COLO668 (cell line): ENCODE measurements at regions not wholly inside any gene's neighbourhood (a gene's known extent, or its start where the extent isn't known, plus 50 kb on each side); places are given as distances from the start of the nearest gene placed in this dataset.
"Not testable (repeated sequence)": the region's sequence is repeated elsewhere in the genome, so short reads cannot be mapped to it uniquely, and the experiment has no call there.

Source experiments
- DNase-seq: peaks from one replicate; lab custom pipeline; 2025; ENCODE audit not compliant: unreplicated experiment; lab: John Stamatoyannopoulos, UW

DNA sequence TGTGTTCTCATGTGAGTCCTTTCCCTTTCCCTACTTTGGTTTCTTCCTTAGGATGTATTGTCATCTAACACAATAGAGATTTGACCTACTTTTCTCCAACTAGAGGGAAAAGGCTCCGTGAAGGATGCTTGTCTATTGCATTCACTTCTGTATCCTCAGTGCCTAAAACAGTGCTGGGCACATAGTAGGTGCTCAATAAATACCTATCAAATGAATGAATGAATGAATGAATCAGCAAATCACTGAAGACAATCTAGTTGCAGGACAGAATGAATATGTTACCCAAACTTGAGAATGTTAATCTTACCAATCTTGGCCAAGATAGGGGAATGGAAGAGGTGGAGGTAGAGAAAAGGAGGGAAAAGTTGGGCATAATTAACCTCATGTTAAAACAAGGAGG is 131.2 kb upstream of the FOXN2 start:
- no peak for DNase-seq

DNA sequence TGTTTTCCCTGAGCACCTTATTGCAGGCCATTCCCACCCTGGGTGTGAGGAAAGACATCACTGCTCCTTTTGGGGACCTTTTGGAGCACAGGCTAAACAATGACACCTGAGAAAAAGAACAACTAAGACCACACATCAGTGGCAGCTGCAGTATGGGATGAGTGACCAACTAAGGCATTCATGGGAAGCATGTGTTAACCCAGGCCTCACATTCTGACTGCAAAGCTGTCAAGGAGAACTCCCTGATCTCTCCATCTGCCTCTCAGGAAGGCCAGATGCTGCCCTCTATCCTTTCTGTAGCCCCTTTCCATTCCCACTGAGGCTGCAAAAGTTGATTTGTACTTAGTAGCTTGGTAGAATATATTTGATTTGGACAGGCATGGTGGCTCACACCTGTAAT is 130.5 kb upstream of the FOXN2 start:
- no peak for DNase-seq

DNA sequence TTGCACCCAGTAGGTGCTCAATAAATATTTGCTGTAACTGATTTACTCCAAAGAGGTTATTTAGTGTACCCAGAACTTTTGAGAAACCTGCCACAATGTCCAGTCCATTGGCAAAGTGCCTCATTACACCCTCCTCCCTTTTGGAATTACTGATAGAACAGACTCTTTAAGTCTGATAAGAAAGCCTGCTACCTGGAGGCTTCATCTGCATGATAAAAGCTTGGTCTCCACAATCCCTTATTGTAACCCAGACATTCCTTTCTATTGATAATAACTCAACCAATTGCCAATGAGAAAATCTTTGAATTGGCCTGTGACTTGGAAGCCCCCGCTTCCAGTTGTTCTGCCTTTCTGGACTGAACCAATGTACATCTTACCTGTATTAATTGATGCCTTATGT is 127.0 kb upstream of the FOXN2 start:
- DNase-seq: no peak

- DNase-seq: no peak
These were observed 124.8 kb upstream of the FOXN2 start for GRCh38 chr2:48189552-48190228.

- DNase-seq: no peak
These were observed 124.3 kb upstream of the FOXN2 start for GRCh38 chr2:48190230-48190629.

DNA sequence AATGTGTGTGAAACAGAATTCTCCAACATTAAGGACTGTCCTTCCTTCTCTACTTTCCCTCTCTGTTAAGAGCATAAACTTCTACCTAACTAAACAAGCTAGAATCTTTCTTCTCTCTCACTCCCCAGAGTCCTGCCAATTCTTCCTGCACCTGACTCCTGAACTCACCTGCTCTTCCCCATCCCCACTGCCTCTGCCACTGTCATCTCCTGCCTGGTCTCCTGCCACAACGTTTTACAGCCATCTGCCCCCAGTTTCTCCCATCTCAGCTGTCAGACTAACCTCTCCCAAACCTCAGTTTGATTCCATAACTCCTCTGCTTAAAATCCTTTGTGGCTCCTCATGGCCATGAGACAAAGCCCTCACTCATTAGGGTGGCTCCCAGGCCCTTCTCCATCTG is 119.8 kb upstream of the FOXN2 start:
- DNase-seq: no peak

DNA sequence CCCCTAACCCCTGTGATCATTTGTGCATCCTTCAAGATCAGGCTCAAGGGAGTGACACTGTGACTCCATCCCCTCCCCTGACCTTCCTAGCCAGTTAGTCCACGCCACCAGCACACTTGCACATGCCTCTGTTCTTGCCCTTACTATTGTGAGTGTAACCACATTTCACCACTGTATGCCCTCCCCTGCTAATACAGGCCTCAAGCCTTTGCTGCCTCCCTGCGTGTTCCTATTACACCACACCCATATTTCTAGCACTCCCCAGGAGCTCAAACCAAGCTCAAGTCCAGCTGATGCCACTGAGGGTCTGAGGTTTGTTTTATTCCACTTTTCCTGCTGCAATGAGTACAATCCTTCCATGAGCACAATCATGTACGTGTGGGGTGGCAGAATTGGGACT is 119.3 kb upstream of the FOXN2 start:
- no peak for DNase-seq

- DNase-seq: no peak
These were observed 116.9 kb upstream of the FOXN2 start for GRCh38 chr2:48197618-48198017.

DNA sequence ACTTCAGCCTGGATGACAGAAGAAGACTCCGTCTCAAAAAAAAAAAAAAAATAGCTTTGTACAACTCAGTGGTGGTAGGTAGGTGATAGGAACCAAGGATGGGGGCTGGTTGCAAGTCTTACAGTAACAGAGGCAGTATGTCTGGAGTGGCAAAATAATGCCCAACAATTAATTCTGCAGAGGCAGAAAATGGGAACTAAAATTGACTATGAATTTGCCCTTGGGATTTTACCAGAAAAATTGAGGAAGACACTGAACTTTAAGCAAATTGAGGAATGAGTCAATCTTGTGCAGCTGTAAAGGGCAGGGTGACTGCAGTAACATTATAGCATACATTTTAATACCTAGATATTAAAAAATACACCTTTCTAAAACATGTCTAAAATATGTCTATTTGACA is 116.1 kb upstream of the FOXN2 start:
- DNase-seq: no peak

DNA sequence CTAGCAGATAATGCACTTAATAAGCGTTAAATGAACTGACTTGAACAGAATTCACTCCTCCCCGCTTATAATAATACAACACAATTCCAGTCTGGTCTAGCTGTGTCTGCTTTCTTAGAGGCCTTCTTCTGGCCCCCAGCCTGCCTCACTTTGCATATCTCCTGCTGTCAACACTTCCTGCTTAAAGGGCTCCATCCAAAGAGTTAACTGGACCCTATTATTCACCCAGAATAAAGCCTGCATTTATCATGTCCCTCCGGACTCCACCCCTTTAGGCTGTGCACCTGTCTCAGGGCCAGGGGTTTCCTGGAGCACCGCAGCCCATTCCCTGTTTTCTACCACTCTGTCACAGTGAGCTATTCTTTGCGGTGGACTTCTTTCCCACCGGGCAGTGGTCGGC is 115.4 kb upstream of the FOXN2 start:
- DNase-seq: no peak

DNA sequence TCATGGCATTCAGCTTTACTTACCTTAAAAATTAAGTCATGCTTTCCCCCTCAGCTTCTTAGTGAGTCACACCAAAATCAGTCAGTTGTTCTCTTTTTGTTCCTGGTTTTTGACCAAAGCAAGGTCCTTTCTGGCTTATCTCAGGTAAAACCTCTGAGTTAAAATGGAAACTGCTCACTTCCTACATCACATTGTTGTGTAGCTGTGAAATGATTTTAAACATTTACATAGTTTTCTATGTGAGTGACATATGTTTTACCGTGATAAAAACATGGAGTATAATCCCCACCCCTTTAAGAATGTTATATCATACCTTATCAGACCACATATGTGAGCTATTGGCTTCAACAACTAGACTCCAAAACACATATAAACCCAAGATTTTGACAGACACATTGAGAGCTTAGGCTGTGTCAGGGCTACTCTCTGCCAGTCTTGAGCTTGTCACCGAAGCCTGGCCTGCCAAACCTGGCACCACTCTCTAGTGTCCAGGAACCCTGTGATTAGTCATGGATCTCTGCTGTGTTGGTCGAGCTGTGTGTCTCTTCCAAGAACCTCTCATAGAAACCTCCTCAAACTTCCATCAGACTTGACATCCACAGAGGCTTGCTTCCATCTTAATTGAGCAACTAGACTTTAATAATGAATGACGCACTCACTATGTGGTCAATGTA is 113.7 kb upstream of the FOXN2 start:
- DNase-seq: no peak

GRCh38 chr2:48201435-48201834 is 113.0 kb upstream of the FOXN2 start:
- not testable (repeated sequence) for DNase-seq

DNA sequence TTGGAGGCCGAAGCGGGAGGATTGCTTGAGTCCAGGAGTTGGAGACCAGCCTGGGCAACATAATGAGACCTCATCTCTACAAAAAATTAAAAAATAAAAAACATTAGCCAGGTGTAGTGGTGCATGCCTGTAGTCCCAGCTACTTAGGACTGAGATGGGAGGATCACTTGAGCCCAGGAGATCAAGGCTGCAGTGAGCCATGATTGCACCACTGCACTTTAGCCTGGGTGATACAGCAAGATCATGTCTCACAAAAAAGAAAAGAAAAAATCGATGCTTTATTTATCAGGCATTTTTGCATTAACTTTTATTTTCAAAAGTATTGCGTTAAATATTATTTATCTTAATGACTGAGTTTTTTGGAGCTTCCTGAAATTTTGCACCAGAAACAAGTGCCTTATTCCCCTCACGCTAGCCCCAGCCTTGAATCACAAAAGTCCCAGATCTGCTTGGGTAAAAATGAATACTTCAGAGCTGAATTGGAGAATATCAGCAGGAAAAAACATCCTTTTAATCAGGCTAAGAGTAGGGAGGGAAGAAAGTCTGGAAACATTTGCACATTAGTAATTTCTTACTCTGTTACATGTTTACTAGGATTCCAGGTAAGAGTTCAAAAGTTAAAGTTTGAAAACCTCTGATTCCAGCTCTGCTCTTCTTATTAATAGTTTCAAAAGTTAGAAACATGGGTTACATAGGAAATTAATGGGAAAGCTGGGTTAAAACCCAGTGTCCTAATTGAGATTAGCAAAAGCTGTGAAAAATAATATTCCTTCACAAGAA is 111.4 kb upstream of the FOXN2 start:
- DNase-seq: no peak

- DNase-seq: no peak
These were observed 110.8 kb upstream of the FOXN2 start for GRCh38 chr2:48203668-48204067.

GRCh38 chr2:48204750-48205136 is 109.7 kb upstream of the FOXN2 start:
- DNase-seq: no peak

DNA sequence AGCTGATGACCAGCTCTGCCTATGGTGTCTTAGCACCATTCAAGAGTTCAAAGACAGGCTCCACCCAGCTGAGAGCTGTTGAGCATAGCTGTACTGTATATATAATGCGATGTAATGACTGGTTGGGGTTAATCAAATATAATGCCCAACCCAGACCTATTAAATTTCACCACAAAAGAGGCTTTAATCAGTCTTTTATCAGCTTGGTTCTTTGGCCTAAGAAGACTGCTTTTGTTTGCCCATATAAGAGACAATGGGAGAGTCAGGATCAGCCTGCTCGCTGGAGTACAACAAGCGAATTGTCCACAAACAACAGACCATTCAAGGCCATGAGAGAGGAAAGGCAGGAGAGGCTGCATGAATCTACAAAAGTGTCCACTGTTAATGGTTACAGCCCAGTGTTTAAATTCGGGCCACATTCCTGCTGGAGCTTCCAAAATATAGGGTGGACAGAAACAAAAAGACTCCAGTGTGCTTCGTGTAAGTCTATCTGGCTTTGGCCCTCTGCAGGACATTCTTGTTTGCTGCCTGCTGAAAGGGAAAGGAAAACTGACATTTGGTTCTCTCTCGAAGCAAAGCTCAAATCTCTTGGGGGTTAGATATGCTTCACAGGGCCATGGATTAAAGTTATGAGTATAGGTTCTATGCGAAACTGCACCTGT is 109.2 kb upstream of the FOXN2 start:
- DNase-seq: no peak

DNA sequence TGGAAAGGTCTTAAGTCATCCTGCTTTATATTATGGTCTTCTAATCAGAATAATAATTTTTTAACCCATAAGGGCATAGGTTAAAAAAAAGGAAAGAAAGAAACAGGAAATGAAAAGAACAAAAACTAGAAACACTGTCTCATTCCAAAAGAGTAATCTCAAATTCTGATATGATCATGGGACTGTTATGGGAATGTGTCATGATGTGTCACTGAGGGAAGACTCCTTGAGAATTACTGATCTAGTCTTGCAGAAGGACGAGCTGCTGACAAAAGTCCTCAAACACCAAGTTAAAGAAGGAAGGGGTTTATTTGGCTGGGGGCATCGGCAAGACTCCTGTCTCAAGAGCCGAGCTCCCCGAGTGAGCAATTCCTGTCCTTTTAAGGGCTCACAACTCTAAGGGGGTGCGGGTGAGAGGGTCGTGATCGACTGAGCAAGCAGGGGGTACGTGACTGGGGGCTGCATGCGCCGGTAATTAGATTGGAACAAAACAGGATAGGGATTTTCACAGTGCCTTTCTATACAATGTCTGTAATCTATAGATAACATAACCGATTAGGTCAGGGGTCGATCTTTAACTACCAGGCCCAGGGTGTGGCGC is 108.3 kb upstream of the FOXN2 start:
- not testable (repeated sequence) for DNase-seq

DNA sequence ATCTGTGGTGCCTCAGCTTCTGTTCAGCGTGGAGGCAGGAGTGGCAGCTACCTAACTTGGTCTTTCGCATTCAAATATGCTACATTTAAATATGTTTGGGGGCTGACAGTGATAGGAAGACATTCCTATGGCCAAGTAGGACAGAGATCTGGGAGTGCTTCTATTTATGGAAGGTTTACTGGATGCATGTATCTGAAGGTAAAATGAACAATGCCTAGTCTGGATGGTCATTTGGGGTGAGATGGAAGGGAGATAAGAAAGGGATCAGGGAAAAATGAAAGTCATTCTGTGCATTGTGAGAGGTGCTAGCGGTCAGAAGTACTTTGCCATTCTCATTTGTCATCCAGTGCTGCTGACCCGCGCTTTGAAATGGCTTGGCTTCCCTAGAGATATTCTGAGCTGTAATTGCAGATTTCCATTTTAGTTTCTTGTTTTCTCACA is 107.3 kb upstream of the FOXN2 start:
- no peak for DNase-seq

- no peak for DNase-seq
These were observed 106.6 kb upstream of the FOXN2 start for GRCh38 chr2:48207851-48208250.

DNA sequence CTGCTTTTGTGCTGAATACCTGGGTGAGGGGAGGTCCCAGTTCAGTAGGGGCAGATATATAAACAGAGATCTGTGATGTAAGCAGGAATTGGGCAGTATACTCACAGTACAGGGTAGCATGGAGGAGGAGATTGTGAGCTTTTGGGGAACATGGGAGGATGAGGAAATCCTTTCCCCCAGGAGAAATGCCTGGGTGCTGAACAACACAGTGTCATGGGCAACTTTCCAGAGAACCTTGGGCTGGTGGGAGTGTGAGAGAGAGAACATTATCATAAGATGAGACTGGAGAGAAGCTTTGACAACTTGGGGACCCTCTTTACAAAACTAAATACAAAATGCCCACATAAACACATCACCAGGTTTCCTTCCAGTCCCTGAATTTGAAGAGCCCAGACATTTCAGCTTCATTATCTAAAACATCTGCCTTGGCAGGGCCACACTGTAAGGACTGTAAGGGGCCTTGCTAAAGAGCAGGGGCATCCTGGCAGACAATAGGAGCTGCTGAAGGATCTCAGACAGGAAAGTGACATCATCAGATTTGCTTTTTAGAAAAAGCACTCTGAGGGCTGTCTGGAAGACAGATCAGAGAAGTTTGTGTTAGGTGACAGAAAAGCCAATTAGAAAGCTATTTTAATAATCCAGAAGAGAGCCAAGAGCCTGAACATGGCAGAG is 105.1 kb upstream of the FOXN2 start:
- no peak for DNase-seq

DNA sequence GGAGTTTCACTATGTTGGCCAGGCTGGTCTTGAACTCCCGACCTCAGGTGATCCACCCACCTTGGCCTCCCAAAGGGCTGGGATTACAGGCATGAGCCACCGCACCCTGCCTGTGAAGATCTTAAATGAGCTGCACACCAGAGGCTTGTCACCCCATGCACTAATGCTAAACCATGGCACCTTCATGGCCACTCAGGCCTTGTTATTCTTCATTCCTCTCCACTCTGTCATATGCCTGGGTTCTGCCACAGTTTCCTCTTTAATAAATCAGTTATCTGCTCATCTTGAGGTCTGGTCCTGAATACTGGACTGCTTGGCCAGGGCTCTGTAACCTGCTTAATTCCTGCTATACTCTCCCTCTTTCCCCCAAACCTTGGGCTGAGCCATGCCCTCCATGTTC is 104.3 kb upstream of the FOXN2 start:
- no peak for DNase-seq
